Tibial artery (tissue), 4 donors: ENCODE measurements at regions not wholly inside any gene's neighbourhood (a gene's known extent, or its start where the extent isn't known, plus 50 kb on each side); places are given as distances from the start of the nearest gene placed in this dataset.

Experiments
- DNase-seq, 2 donors: peaks; one replicate each; pipeline ENCODE4 v3.0.0-alpha.2; 2019
- H3K27ac ChIP-seq, 2 donors: fragments of 200-600 bp; sonication (generic) in 1 of 2; 1 replicate in 1 of 2; 2 replicates in 1 of 2; pipeline ENCODE4 v1.5.1; 2018 to 2019; ENCODE audit warnings: mild to moderate bottlenecking in 1 of 2
- H3K27me3 ChIP-seq, 2 donors: fragments of 200-600 bp; sonication (generic) in 1 of 2; one replicate each; pipeline versions ENCODE4 v1.5.1 to v1.6.0; 2016 to 2019
- H3K36me3 ChIP-seq, 3 donors: fragments of 200-600 bp; sonication (generic) in 2 of 3; one replicate each; pipeline ENCODE4 v1.5.1; 2016 to 2019; ENCODE audit warnings: mild to moderate bottlenecking in 2 of 3
- H3K4me1 ChIP-seq, 4 donors: fragments of 200-600 bp; sonication (generic) in 2 of 4; 1 replicate in 3 of 4; 2 replicates in 1 of 4; pipeline ENCODE4 v1.5.1; 2016 to 2019
- H3K4me3 ChIP-seq, 2 donors: fragments of 200-600 bp; sonication (generic) in 1 of 2; 1 replicate in 1 of 2; 2 replicates in 1 of 2; pipeline ENCODE4 v1.5.1; 2018 to 2019; ENCODE audit warnings: mild to moderate bottlenecking in 2 of 2
- H3K9me3 ChIP-seq, 3 donors: fragments of 200-600 bp; sonication (generic) in 1 of 3; one replicate each; pipeline ENCODE4 v1.5.1; 2016 to 2019
- CTCF ChIP-seq, 2 experiments: fragments of 200-600 bp in 1 of 2; fragments of 450-650 bp in 1 of 2; IDR thresholded peaks; one replicate each; pipeline ENCODE4 v1.5.1; 2017 to 2019; ENCODE audit warnings: antibody characterized with exemption in 2 of 2, mild to moderate bottlenecking in 1 of 2, moderate library complexity in 1 of 2
- intact Hi-C: fragments of 100-400 bp; cut with DNase I; formaldehyde crosslinking; loops from one replicate; pipeline ENCODE4 v1.15.0; 2023; ENCODE audit warnings: low total_unique reads

DNA sequence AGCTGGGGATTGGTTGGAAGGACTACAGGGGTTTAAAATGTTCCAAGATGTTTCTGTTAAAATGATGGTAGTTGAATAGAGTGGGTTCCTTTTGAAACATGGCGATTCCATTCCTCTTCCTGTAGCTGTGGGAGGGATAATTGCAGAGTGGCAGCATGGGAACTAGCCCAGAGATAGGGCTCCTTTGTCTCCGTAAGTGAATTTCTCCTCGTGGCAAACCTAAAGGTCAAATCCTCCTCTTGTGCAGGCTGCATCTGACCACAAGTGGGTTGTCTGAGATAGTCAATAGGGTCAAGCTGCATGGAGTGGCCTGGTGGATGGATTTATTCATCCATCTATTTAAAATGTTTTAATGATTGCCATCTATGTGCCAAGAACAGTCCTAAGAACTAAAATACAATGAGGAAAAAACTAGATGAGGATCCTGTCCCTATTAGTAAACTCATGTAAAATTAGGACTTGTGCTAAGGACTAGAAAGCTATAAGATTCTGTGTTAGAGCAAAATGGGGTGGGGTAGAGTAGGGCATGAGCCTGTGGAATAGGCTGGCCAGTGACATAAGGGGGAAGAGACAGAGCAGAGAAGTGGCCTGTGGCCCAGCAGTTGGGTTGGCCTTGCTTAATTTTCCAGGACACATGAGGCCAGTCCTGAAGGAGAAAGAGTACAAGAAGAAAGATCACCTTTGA lies 89.1 kb upstream of the IVNS1ABP start:
- H3K4me3 ChIP-seq, result no peak overlapping the region
- no peak for TF ChIP-seq CTCF (IDR thresholded peaks at IDR 0.05)
- DNase-seq, result no peak
- intact Hi-C loops, result no loop called here
- no peaks in the 10 kb centered on the region for H3K36me3 ChIP-seq
- H3K27me3 ChIP-seq, result no peaks in the 10 kb centered on the region
- no peaks in the 10 kb centered on the region for H3K4me1 ChIP-seq
- no peak overlapping the region for H3K27ac ChIP-seq
- no peaks in the 10 kb centered on the region for H3K9me3 ChIP-seq

DNA sequence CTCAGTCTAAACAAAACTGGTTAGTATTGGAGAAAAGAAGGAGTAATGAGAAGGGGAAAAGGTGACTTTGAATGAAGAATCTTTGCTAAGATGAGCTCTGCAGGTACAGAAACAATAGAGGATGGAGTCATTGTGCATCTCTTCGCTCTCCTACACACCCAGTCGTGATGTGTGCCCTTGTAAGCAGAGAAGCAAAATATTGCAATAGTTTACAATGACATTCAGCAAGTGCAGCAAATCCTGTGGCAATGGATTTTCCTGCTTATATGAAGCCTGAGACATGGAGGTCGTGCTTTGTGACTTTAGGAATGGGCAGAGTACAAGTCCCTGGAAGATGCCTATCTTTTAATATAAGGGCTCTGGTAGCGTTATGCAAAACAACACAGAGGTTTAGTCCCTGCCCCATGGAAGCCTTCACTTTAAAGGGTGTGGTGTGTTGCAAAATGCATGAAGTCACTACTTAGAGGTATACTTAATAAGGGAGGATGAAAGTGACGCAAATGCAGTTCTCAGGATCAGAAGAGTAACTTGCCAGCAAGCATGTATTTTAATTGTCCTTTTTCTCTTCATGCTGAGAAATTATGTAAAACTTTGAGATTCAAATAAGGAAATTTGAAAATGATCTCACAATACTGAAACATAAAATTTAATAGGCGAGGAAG lies 88.0 kb upstream of the IVNS1ABP start:
- Histone ChIP-seq H3K4me3 (no peak overlapping the region), H3K9me3 (no peaks in the 10 kb centered on the region), H3K36me3 (no peaks in the 10 kb centered on the region), H3K4me1 (peaks cover 0 to 6% (median 0%) of the 10 kb centered on the region in 4 donors), H3K27me3 (no peaks in the 10 kb centered on the region), H3K27ac (peak overlapping the region in 1 of 2 donors; percentile 22)
- no peak for TF ChIP-seq CTCF (IDR thresholded peaks at IDR 0.05)
- DNase-seq, result no peak
- intact Hi-C loops, result no loop called here

- intact Hi-C loops, result no loop called here
- Histone ChIP-seq H3K9me3 (no peaks in the 10 kb centered on the region), H3K36me3 (no peaks in the 10 kb centered on the region), H3K27ac (peak overlapping the region in 1 of 2 donors; percentile 22), H3K27me3 (no peaks in the 10 kb centered on the region), H3K4me1 (peaks cover 0 to 6% (median 0%) of the 10 kb centered on the region in 4 donors), H3K4me3 (peak overlapping the region; percentile 26 to 29)
- peak in 1 of 2 donors; percentile 40 for DNase-seq
- TF ChIP-seq CTCF (IDR thresholded peaks at IDR 0.05), result no peak
Observed at GRCh38 chr1:185404291-185404690, 87.2 kb upstream of the IVNS1ABP start.

GRCh38 chr1:185402930-185403329 lies 85.9 kb upstream of the IVNS1ABP start:
- DNase-seq, result no peak
- Histone ChIP-seq H3K27ac (no peak overlapping the region), H3K4me1 (peaks cover 0 to 6% (median 0%) of the 10 kb centered on the region in 4 donors), H3K27me3 (no peaks in the 10 kb centered on the region), H3K4me3 (no peak overlapping the region), H3K9me3 (no peaks in the 10 kb centered on the region), H3K36me3 (no peaks in the 10 kb centered on the region)
- intact Hi-C loops, result no loop called here
- TF ChIP-seq CTCF (IDR thresholded peaks at IDR 0.05), result no peak

DNA sequence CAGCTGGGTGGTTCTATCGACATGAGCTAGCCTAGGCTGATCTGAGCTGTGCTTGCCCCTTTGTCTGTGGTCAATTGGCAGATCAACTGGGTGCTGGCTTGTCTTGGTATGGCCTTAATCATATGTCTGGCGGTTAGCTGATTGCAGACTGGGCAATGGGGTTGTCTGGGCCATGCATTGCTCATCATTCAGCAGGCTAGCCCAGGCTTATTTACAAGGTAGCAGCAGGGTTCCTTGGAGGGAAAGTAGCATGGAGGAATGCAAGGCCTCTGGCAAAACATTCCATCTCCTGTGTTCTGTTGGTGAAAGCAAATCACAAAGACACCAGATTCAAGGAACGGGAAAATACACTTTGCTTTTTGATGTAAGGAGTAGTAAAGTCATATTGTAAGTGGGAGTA lies 84.0 kb upstream of the IVNS1ABP start:
- TF ChIP-seq CTCF (IDR thresholded peaks at IDR 0.05), result no peak
- peak overlapping the region in 1 of 2 donors; percentile 44 for H3K27ac ChIP-seq

More for the DNA sequence above, 84.0 kb upstream of the IVNS1ABP start:
- no peaks in the 10 kb centered on the region for H3K9me3 ChIP-seq
- peaks cover 0 to 16% (median 0%) of the 10 kb centered on the region in 4 donors for H3K4me1 ChIP-seq
- intact Hi-C loops, result no loop called here
- DNase-seq, result no peak
- no peak overlapping the region for H3K4me3 ChIP-seq
- no peaks in the 10 kb centered on the region for H3K27me3 ChIP-seq
- H3K36me3 ChIP-seq, result no peaks in the 10 kb centered on the region
